OCI-LY7 (cell line): ENCODE measurements at regions not wholly inside any gene's neighbourhood (a gene's known extent, or its start where the extent isn't known, plus 50 kb on each side); places are given as distances from the start of the nearest gene placed in this dataset.

Experiments used
- BruUV-seq: library from RNA; stranded (reverse); fragments of 400-500 nt; replicated peaks from 2 replicates; lab custom pipeline; 2021; lab: Mats Ljungman, UMichigan
- CTCF ChIA-PET: fragments of 300-600 bp; sonication (Branson Sonifier 250); formaldehyde crosslinking; loops from one replicate; lab custom pipeline; 2022; ENCODE audit warnings: antibody characterized with exemption; ENCODE audit not compliant: unreplicated experiment; lab: Charles Lee
- POLR2A ChIA-PET: fragments of 300-600 bp; sonication (Branson Sonifier 250); formaldehyde crosslinking; loops from one replicate; lab custom pipeline; 2022; ENCODE audit warnings: antibody characterized with exemption; lab: Charles Lee
- DNase-seq: peaks from one replicate; pipeline ENCODE4 v3.0.0-alpha.2; 2015; ENCODE audit warnings: low spot score
- H2AFZ ChIP-seq: fragments of 200-600 bp; sonication (generic), shearing (Covaris generic); 2 replicates; pipeline ENCODE4 v1.6.1; 2014; ENCODE audit warnings: mild to moderate bottlenecking, antibody characterized with exemption, low read length, moderate library complexity
- H3K27ac ChIP-seq: fragments of 200-600 bp; sonication (generic); 2 replicates; pipeline ENCODE4 v1.5.1; 2014; ENCODE audit warnings: mixed run types, low read depth, mild to moderate bottlenecking, moderate library complexity, low read length, inconsistent platforms; ENCODE audit not compliant: poor library complexity, severe bottlenecking
- H3K36me3 ChIP-seq: fragments of 200-600 bp; sonication (generic); 2 replicates; pipeline ENCODE4 v1.6.1; 2014; ENCODE audit warnings: mild to moderate bottlenecking, antibody characterized with exemption, low read length, moderate library complexity, mixed read lengths; ENCODE audit not compliant: insufficient read depth
- H3K4me1 ChIP-seq: fragments of 200-600 bp; sonication (generic); 2 replicates; pipeline ENCODE4 v1.5.1; 2014; ENCODE audit warnings: mild to moderate bottlenecking, low read length; ENCODE audit not compliant: insufficient read depth, poor library complexity, severe bottlenecking
- H3K4me2 ChIP-seq: fragments of 200-600 bp; sonication (generic); 2 replicates; pipeline ENCODE4 v1.6.1; 2014; ENCODE audit warnings: mild to moderate bottlenecking, low read length
- H3K4me3 ChIP-seq: fragments of 200-600 bp; sonication (generic); 2 replicates; pipeline ENCODE4 v1.5.1; 2014; ENCODE audit warnings: mild to moderate bottlenecking, low read depth, low read length; ENCODE audit not compliant: poor library complexity, severe bottlenecking
- H3K79me2 ChIP-seq: fragments of 200-600 bp; sonication (generic); 2 replicates; pipeline ENCODE4 v1.6.1; 2016; ENCODE audit warnings: low read depth, mild to moderate bottlenecking, low read length, moderate library complexity, mixed read lengths; ENCODE audit not compliant: insufficient read depth
- H3K9me2 ChIP-seq: fragments of 200-600 bp; sonication (generic); 2 replicates; pipeline ENCODE4 v1.6.1; 2016; ENCODE audit warnings: mild to moderate bottlenecking, low read length, mixed read lengths; ENCODE audit not compliant: insufficient read depth
- H3K9me3 ChIP-seq: fragments of 200-600 bp; sonication (generic); 2 replicates; pipeline ENCODE4 v1.6.1; 2014; ENCODE audit warnings: mild to moderate bottlenecking, mixed run types, low read length, mixed read lengths
- H4K20me1 ChIP-seq: fragments of 200-600 bp; sonication (generic); 2 replicates; pipeline ENCODE4 v1.6.1; 2014; ENCODE audit warnings: mild to moderate bottlenecking, antibody characterized with exemption, low read length, moderate library complexity, mixed read lengths; ENCODE audit not compliant: insufficient read depth
- EZH2phosphoT487 ChIP-seq: fragments of 200-600 bp; sonication (generic); IDR thresholded peaks from 2 replicates; pipeline ENCODE4 v1.6.1; 2018; ENCODE audit warnings: low read depth, borderline replicate concordance, mild to moderate bottlenecking, mixed run types, antibody characterized with exemption, low read length, moderate library complexity, mixed read lengths
- intact Hi-C: fragments of 100-400 bp; cut with micrococcal nuclease; formaldehyde crosslinking; loops from one replicate; pipeline ENCODE4 v1.10.0; 2022; ENCODE audit not compliant: unreplicated experiment
- TF ChIP-seq, protein P1 (sequence below): fragments of 200-600 bp; sonication (generic); conservative IDR thresholded peaks from 2 replicates; pipeline ENCODE4 v1.5.1; 2014; ENCODE audit warnings: mild to moderate bottlenecking, antibody characterized with exemption, low read length, moderate library complexity, mixed read lengths

GRCh38 chr18:66778048-66778447 is 174.2 kb upstream of the CDH19 start:
- no peak for DNase-seq
- no peaks in the 10 kb centered on the region for H3K36me3 ChIP-seq
- intact Hi-C loops: no loop called here
- H3K27ac ChIP-seq: no peak overlapping the region
- H3K4me2 ChIP-seq: no peak overlapping the region
- no peaks in the 10 kb centered on the region for H3K79me2 ChIP-seq
- TF ChIP-seq, protein P1, sequence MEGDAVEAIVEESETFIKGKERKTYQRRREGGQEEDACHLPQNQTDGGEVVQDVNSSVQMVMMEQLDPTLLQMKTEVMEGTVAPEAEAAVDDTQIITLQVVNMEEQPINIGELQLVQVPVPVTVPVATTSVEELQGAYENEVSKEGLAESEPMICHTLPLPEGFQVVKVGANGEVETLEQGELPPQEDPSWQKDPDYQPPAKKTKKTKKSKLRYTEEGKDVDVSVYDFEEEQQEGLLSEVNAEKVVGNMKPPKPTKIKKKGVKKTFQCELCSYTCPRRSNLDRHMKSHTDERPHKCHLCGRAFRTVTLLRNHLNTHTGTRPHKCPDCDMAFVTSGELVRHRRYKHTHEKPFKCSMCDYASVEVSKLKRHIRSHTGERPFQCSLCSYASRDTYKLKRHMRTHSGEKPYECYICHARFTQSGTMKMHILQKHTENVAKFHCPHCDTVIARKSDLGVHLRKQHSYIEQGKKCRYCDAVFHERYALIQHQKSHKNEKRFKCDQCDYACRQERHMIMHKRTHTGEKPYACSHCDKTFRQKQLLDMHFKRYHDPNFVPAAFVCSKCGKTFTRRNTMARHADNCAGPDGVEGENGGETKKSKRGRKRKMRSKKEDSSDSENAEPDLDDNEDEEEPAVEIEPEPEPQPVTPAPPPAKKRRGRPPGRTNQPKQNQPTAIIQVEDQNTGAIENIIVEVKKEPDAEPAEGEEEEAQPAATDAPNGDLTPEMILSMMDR: no peak
- TF ChIP-seq EZH2phosphoT487: no peak
- no peaks in the 10 kb centered on the region for H4K20me1 ChIP-seq
- H3K4me3 ChIP-seq: no peak overlapping the region
- POLR2A ChIA-PET: no interaction called here
- BruUV-seq: no TSS peak
- H3K9me3 ChIP-seq: no peaks in the 10 kb centered on the region
- CTCF ChIA-PET: no interaction called here
- H2AFZ ChIP-seq: no peak overlapping the region
- H3K4me1 ChIP-seq: no peaks in the 10 kb centered on the region
- no peaks in the 10 kb centered on the region for H3K9me2 ChIP-seq

GRCh38 chr18:66769375-66769774 is 165.5 kb upstream of the CDH19 start:
- no peaks in the 10 kb centered on the region for H3K79me2 ChIP-seq
- BruUV-seq: no TSS peak

GRCh38 chr18:66764230-66764629 is 160.3 kb upstream of the CDH19 start:
- H4K20me1 ChIP-seq: no peaks in the 10 kb centered on the region
- H3K9me3 ChIP-seq: no peaks in the 10 kb centered on the region
- H2AFZ ChIP-seq: no peak overlapping the region
- TF ChIP-seq, protein P1: no peak
- TF ChIP-seq EZH2phosphoT487: no peak
- no peaks in the 10 kb centered on the region for H3K79me2 ChIP-seq
- intact Hi-C loops: no loop called here
- DNase-seq: no peak
- CTCF ChIA-PET: no interaction called here
- H3K4me3 ChIP-seq: no peak overlapping the region
- no peaks in the 10 kb centered on the region for H3K9me2 ChIP-seq
- H3K27ac ChIP-seq: no peak overlapping the region
- H3K4me1 ChIP-seq: no peaks in the 10 kb centered on the region
- BruUV-seq: no TSS peak
- H3K4me2 ChIP-seq: no peak overlapping the region
- POLR2A ChIA-PET: no interaction called here
- no peaks in the 10 kb centered on the region for H3K36me3 ChIP-seq

More at GRCh38 chr18:66769375-66769774, 165.5 kb upstream of the CDH19 start:
- Histone ChIP-seq H3K36me3 (no peaks in the 10 kb centered on the region), H3K9me3 (no peaks in the 10 kb centered on the region), H3K4me2 (no peak overlapping the region), H3K9me2 (no peaks in the 10 kb centered on the region), H4K20me1 (no peaks in the 10 kb centered on the region), H3K27ac (no peak overlapping the region), H2AFZ (no peak overlapping the region), H3K4me3 (no peak overlapping the region), H3K4me1 (no peaks in the 10 kb centered on the region)
- CTCF ChIA-PET: no interaction called here
- no peak for TF ChIP-seq EZH2phosphoT487
- TF ChIP-seq, protein P1: no peak
- POLR2A ChIA-PET: no interaction called here
- no peak for DNase-seq
- intact Hi-C loops: no loop called here
